Heart left ventricle (tissue), 13 donors: ENCODE measurements at regions not wholly inside any gene's neighbourhood (a gene's known extent, or its start where the extent isn't known, plus 50 kb on each side); places are given as distances from the start of the nearest gene placed in this dataset.

Experiments used
- CTCF ChIP-seq, 12 donors: fragments of 200-600 bp; sonication (generic) in 4 of 12; IDR thresholded peaks; one replicate each; pipeline versions ENCODE4 v1.5.0 to v1.8.0; 2018 to 2022; ENCODE audit warnings: antibody characterized with exemption in 12 of 12, mild to moderate bottlenecking in 5 of 12
- POLR2A ChIP-seq, 2 donors: fragments of 450-650 bp; IDR thresholded peaks; one replicate each; pipeline ENCODE4 v1.6.1; 2017; ENCODE audit warnings: antibody characterized with exemption in 2 of 2, mild to moderate bottlenecking in 2 of 2, moderate library complexity in 2 of 2
- donor health status: ischemic (EF 13 %, LVEDD 7.1; RV severe dilation, severe dysfunction).
- donor health status: DM: no; HTN: yes; CAD: no.
- donor health status: DM: no; HTN: no; CAD: no.
- donor health status: ischemic (EF 25% LVEDD 6.9; RV normal size, moderate dysfunction).
- donor health status: ischemic (EF 25% LVEDD 5.7; RV mildly dilated, moderate dysfunction).
- donor health status: ischemic (EF 35%, LVEDD 5.7; RV mildly dilated, moderate dysfunction).
- donor health status: nonischemic (EF 11% LVEDD 7.7; RV severe dilation, severe dysfunction).
- donor health status: DM: yes; HTN: yes; CAD: no.
- donor health status: PGD.
- donor health status: ischemic (EF 29% LVEDD 5.4; RV normal size, mild dysfunction).
- donor health status: nonischemic (EF 23%, LVEDD 6.1; RV moderate dilation, normal function).

DNA sequence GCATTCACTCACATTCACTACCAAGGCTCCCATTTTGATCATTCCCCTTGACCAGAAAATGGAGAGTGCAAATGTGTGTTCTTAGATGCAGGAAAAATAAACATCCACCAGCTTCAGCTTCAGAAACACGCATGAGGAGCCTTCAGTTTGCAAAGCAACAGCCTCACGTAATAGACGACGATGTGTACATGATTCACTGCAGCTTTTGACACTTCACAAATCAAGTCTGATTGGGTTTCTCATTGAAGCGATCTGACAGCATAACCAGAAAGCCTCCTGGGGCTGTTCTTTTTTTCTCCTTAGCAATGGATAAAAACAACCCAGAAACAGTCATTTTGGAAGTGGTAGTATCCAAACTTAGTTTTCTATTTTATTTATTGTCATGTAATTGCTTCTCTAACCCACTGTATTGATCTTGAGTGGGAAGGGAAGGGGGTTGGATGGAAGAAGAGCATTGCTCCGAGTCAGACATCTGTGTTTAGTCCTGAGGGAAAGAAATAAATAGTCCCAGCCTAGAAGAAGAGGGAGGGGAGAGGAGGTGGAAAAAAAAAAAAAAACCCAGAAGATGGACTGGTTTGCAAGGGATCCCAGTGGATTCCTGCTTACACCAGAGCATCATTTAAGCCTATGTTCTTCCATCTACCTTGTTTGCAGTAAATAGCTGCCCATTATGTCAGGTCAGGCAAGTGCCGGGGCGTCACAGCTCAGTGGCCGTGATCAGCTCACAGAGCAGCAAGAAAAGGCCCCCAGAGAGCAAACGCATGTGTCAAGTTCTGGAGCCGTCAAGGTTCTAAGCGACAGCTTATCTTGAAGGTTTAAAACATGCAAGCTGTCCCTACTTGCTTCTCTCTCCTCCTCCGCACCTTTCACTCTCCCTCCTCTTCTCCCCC lies 190.2 kb upstream of the SNX2 start:
- TF ChIP-seq CTCF (IDR thresholded peaks at IDR 0.05) (no peak), POLR2A (IDR thresholded peaks at IDR 0.05) (no peak)
